Tibial nerve (tissue), 4 donors: ENCODE measurements at regions not wholly inside any gene's neighbourhood (a gene's known extent, or its start where the extent isn't known, plus 50 kb on each side); places are given as distances from the start of the nearest gene placed in this dataset.

ENCODE experiments used
- CTCF ChIP-seq, 5 experiments: fragments of 200-600 bp in 3 of 5; fragments of 450-650 bp in 2 of 5; sonication (generic) in 3 of 5; IDR thresholded peaks; one replicate each; pipeline ENCODE4 v1.5.1; 2016 to 2019; ENCODE audit warnings: antibody characterized with exemption in 5 of 5, mild to moderate bottlenecking in 3 of 5, moderate library complexity in 2 of 5
- EP300 ChIP-seq, 2 donors: sonication (generic); formaldehyde crosslinking; IDR thresholded peaks; one replicate each; pipeline ENCODE4 v1.6.1; 2017; ENCODE audit warnings: antibody characterized with exemption in 2 of 2, mild to moderate bottlenecking in 1 of 2
- POLR2A ChIP-seq, 2 donors: fragments of 450-650 bp; IDR thresholded peaks; one replicate each; pipeline ENCODE4 v1.6.1; 2017; ENCODE audit warnings: antibody characterized with exemption in 2 of 2, mild to moderate bottlenecking in 2 of 2, moderate library complexity in 2 of 2

GRCh38 chr5:164555809-164556208, 1050.4 kb downstream of the MAT2B start:
- TF ChIP-seq POLR2A (IDR thresholded peaks at IDR 0.05) = no peak
- no peak for TF ChIP-seq CTCF (IDR thresholded peaks at IDR 0.05)
- no peak for TF ChIP-seq EP300 (IDR thresholded peaks at IDR 0.05)
